ENCODE measurements at regions not wholly inside any gene's neighbourhood (a gene's known extent, or its start where the extent isn't known, plus 50 kb on each side); places are given as distances from the start of the nearest gene placed in this dataset.

DNA sequence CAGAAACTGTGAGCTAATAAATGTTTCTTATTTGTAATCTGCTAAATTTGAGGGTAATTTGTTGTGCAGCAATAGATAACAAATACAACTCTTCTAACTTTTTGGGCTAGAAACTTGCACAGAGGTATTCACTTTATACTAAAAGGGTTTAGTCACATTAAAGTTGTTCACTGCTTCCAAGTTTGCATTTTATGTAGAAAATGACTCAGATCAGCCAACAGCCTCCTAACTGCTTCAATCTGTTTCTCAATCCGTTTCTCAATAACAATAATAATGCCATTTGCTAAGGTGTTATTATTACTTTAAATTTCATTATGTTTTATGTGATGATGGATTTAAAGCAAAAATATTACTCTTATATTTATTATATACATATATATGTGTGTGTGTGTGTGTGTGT lies 213.9 kb downstream of the CENPW start:
- Histone ChIP-seq H3K4me3 (no peak overlapping the region), H3K4me1 (no peaks in the 10 kb centered on the region), H3K36me3 (no peaks in the 10 kb centered on the region), H3K27me3 (no peaks in the 10 kb centered on the region), H3K9me3 (peaks cover 0 to 2% (median 0%) of the 10 kb centered on the region in 4 donors), H3K27ac (no peak overlapping the region)
- no peak for DNase-seq
- TF ChIP-seq, protein P1, sequence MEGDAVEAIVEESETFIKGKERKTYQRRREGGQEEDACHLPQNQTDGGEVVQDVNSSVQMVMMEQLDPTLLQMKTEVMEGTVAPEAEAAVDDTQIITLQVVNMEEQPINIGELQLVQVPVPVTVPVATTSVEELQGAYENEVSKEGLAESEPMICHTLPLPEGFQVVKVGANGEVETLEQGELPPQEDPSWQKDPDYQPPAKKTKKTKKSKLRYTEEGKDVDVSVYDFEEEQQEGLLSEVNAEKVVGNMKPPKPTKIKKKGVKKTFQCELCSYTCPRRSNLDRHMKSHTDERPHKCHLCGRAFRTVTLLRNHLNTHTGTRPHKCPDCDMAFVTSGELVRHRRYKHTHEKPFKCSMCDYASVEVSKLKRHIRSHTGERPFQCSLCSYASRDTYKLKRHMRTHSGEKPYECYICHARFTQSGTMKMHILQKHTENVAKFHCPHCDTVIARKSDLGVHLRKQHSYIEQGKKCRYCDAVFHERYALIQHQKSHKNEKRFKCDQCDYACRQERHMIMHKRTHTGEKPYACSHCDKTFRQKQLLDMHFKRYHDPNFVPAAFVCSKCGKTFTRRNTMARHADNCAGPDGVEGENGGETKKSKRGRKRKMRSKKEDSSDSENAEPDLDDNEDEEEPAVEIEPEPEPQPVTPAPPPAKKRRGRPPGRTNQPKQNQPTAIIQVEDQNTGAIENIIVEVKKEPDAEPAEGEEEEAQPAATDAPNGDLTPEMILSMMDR (IDR thresholded peaks at IDR 0.05), result no peak

DNA sequence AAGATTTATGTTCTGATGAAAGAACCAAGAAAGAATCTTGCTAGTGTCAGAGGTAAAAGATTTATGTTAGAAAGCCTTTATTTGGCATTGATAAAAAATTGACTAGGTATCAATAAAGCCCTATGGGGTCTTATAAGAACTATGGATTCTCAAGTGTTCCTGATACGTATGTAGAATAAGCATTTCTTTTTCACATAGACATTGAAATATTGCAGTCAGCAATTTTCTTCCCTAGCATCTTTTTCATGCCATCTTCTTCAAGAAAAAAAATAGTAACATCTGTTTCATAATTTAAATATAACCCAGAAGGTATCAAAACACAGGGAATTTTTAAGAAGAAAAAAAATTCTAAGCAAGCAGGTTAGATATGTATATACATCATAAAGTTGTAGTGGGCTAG lies 230.6 kb downstream of the CENPW start:
- TF ChIP-seq, protein P1 (IDR thresholded peaks at IDR 0.05), result no peak
- no peak for TF ChIP-seq POLR2A (IDR thresholded peaks at IDR 0.05)
- no peak overlapping the region for H3K4me3 ChIP-seq
- no peak for DNase-seq
- H3K27ac ChIP-seq, result no peak overlapping the region
- H3K36me3 ChIP-seq, result no peaks in the 10 kb centered on the region
- H3K4me1 ChIP-seq, result no peaks in the 10 kb centered on the region
- no peaks in the 10 kb centered on the region for H3K9me3 ChIP-seq
- no peaks in the 10 kb centered on the region for H3K27me3 ChIP-seq

DNA sequence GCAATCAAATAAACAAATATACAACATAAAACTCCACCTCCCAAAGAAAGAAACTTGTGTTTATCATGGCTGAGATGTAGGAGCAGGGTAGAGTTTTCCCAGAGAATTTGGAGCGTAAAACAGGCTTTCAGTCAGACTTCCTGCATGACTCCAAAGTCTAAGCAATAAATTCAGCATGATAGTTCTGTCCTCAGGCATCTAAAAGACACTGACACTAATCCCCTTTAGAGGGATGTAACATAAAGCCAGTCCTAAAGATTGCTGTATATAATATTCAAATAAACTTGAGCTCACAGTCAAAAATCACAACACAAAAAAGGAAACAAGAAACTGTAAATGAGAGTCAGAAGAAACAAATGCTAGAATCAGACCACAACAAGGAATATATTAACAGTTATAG lies 234.4 kb downstream of the CENPW start:
- TF ChIP-seq POLR2A (IDR thresholded peaks at IDR 0.05), result no peak
- TF ChIP-seq, protein P1 (IDR thresholded peaks at IDR 0.05), result no peak
- Histone ChIP-seq H3K4me1 (no peaks in the 10 kb centered on the region), H3K27me3 (no peaks in the 10 kb centered on the region), H3K9me3 (no peaks in the 10 kb centered on the region), H3K4me3 (no peak overlapping the region), H3K27ac (no peak overlapping the region), H3K36me3 (no peaks in the 10 kb centered on the region)
- DNase-seq, result no peak

DNA sequence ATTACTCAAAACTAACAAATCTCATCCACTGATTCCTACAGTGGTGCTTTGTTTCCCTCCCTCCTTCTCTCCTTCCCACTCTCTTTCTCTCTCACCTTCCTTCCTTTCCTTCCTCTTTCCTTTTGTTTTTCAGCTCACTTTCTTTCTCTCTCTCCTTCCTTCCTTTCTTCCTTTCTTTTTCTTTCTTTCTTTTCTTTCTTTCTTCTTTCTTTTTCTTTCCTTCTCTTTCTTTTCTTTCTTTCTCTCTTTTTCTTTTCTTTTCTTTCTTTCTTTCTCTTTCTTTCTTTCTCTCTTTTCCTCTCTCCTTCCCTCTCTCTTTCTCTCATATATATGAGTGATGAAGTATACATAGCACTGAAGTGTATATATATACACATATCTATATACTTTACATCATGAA lies 241.4 kb downstream of the CENPW start:
- Histone ChIP-seq H3K4me3 (no peak overlapping the region), H3K27ac (no peak overlapping the region), H3K9me3 (no peaks in the 10 kb centered on the region), H3K36me3 (no peaks in the 10 kb centered on the region), H3K4me1 (no peaks in the 10 kb centered on the region), H3K27me3 (no peaks in the 10 kb centered on the region)
- TF ChIP-seq, protein P1 (IDR thresholded peaks at IDR 0.05), result no peak
- TF ChIP-seq POLR2A (IDR thresholded peaks at IDR 0.05), result no peak
- DNase-seq, result no peak

DNA sequence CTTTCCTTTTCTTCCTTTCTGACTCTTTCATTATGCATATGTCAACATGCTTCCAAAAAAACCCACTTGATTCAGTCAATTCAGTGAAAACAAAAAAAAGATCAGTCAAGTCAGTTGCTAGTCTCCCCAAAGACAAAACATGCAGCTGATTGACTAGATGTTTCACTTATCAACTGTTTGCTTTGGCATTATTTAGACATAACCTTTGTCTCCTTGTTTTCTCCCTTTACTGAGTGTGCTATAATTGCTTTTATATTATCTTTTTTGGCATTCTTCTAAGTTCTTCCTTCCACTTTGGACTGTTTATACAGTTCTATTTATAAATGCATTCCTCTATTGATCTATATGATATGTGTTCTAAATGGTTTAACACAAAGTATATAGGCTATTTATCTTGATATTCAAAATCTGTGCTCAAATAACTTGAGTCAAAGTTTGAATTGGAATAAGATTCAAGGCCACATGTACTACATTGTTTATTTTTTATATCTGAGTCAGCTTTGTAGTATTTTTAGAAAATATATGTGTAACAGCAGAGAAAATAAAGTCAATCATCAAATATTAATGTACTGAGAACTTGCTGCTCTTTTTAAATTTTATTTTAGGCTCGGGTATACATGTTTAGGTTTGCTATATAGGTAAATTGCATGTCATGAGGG lies 260.5 kb downstream of the CENPW start:
- no peaks in the 10 kb centered on the region for H3K36me3 ChIP-seq
- TF ChIP-seq POLR2A (IDR thresholded peaks at IDR 0.05), result no peak
- TF ChIP-seq, protein P1 (IDR thresholded peaks at IDR 0.05), result no peak
- no peak overlapping the region for H3K4me3 ChIP-seq
- DNase-seq, result no peak
- H3K27me3 ChIP-seq, result no peaks in the 10 kb centered on the region
- no peaks in the 10 kb centered on the region for H3K9me3 ChIP-seq
- no peak overlapping the region for H3K27ac ChIP-seq
- H3K4me1 ChIP-seq, result no peaks in the 10 kb centered on the region

DNA sequence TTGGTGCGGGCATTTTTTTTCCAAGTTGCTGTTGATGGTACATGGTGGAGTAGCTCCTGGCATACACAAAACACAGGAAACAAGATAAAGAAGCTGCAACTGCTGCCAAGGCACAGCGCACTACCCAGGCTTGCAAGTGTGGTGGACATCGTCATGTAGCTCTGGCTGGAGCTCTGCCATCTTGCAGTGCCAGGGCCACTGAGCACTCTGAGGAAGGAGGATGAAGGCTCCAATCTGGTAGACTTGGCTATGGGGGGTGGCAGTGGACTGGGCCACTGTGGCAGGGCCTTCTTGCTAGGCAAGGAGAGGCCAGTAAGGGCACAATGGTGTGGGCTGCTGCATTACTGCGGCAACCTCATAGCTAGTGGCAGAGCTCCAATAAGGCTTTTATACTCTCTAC lies 263.5 kb downstream of the CENPW start:
- no peaks in the 10 kb centered on the region for H3K27me3 ChIP-seq
- no peaks in the 10 kb centered on the region for H3K36me3 ChIP-seq
- no peak overlapping the region for H3K27ac ChIP-seq
- no peak for DNase-seq
- no peaks in the 10 kb centered on the region for H3K9me3 ChIP-seq
- H3K4me3 ChIP-seq, result no peak overlapping the region
- TF ChIP-seq POLR2A (IDR thresholded peaks at IDR 0.05), result no peak
- TF ChIP-seq, protein P1 (IDR thresholded peaks at IDR 0.05), result no peak
- no peaks in the 10 kb centered on the region for H3K4me1 ChIP-seq
